HAP-1 (cell line): ENCODE measurements at regions not wholly inside any gene's neighbourhood (a gene's known extent, or its start where the extent isn't known, plus 50 kb on each side); places are given as distances from the start of the nearest gene placed in this dataset.

Source experiments
- DNase-seq, 2 experiments: peaks; one replicate each; pipeline ENCODE4 v3.0.0-alpha.2; 2016 to 2020; ENCODE audit warnings: low spot score in 2 of 2
- H3K27me3 ChIP-seq: fragments of 250-450 bp; sonication (Bioruptor Pico); 2 replicates; pipeline ENCODE4 v1.5.1; 2020; ENCODE audit warnings: low read depth, mild to moderate bottlenecking, moderate library complexity
- H3K36me3 ChIP-seq: fragments of 250-450 bp; sonication (Bioruptor Pico); replicated peaks from 2 replicates; pipeline ENCODE4 v1.5.1; 2020; ENCODE audit warnings: mild to moderate bottlenecking
- H3K4me1 ChIP-seq: fragments of 250-450 bp; sonication (Bioruptor Pico); 2 replicates; pipeline ENCODE4 v1.5.1; 2020; ENCODE audit warnings: mild to moderate bottlenecking
- H3K4me3 ChIP-seq: fragments of 250-450 bp; sonication (Bioruptor Pico); 2 replicates; pipeline ENCODE4 v1.5.1; 2020; ENCODE audit warnings: mild to moderate bottlenecking, moderate library complexity
- H3K9me3 ChIP-seq: fragments of 250-450 bp; sonication (Bioruptor Pico); 2 replicates; pipeline ENCODE4 v1.5.1; 2020; ENCODE audit warnings: mild to moderate bottlenecking, moderate library complexity
- in situ Hi-C: fragments of 300-500 bp; cut with MboI; formaldehyde crosslinking; loops from 3 replicates; pipeline ENCODE4 v1.14.3; 2020; ENCODE audit warnings: low sequenced_read_pairs, inconsistent platforms, mixed read lengths

DNA sequence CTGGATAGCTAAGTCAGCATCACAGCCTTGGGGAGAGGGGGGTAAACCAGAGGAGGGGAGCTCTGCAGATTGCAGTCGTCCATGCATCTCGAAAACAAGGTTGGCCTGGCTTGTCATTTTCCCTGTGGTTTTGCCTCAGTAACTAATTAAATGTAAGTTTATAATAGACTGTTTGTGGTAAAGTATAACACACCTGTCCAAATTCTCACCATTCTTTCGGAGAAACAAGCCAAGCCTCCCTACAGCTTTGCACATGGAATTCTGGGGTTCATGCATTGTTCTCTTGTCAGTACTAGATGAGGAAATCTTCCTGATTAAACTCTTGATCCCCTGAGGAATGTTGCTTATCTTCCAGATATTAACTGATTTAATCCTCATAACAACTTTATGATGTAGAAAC is 1065.2 kb upstream of the FAM98A start:
- Histone ChIP-seq H3K9me3 (no peaks in the 10 kb centered on the region), H3K4me1 (no peaks in the 10 kb centered on the region), H3K27me3 (no peaks in the 10 kb centered on the region), H3K36me3 (no peaks in the 10 kb centered on the region), H3K4me3 (no peak overlapping the region)
- in situ Hi-C loops, result no loop called here
- DNase-seq, result no peak

- H3K4me3 ChIP-seq, result no peak overlapping the region
- no peaks in the 10 kb centered on the region for H3K36me3 ChIP-seq
- H3K9me3 ChIP-seq, result no peaks in the 10 kb centered on the region
- no peak for DNase-seq
- H3K4me1 ChIP-seq, result no peaks in the 10 kb centered on the region
- in situ Hi-C loops, result no loop called here
- H3K27me3 ChIP-seq, result no peaks in the 10 kb centered on the region
Measured at GRCh38 chr2:34663314-34663713, 1064.2 kb upstream of the FAM98A start.

GRCh38 chr2:34660741-34661140 is 1061.6 kb upstream of the FAM98A start:
- H3K9me3 ChIP-seq, result no peaks in the 10 kb centered on the region
- in situ Hi-C loops, result no loop called here
- no peaks in the 10 kb centered on the region for H3K36me3 ChIP-seq
- H3K4me3 ChIP-seq, result no peak overlapping the region
- H3K4me1 ChIP-seq, result no peaks in the 10 kb centered on the region
- H3K27me3 ChIP-seq, result no peaks in the 10 kb centered on the region
- DNase-seq, result no peak

GRCh38 chr2:34656632-34657031 is 1057.5 kb upstream of the FAM98A start:
- Histone ChIP-seq H3K36me3 (no peaks in the 10 kb centered on the region), H3K9me3 (no peaks in the 10 kb centered on the region), H3K4me3 (no peak overlapping the region), H3K27me3 (no peaks in the 10 kb centered on the region), H3K4me1 (no peaks in the 10 kb centered on the region)
- DNase-seq, result no peak
- in situ Hi-C loops, result no loop called here

DNA sequence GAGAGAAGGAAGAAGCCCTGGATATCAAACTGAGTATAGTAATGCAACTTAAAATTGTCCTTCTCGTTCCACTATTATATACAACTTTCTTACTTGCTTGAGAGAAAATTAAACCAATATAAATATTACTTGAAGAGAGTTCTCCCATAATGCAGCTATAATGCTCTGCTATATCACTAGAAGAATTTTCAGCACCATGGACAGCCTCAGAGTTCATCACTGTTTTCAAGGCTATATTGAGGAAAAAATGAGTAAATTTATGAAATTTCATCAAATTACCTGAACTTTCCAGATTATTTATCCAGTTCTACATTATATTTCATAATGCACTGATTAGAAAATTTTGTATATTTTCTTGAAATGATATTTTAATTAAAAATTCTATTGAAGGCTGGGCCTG is 1053.5 kb upstream of the FAM98A start:
- Histone ChIP-seq H3K4me3 (no peak overlapping the region), H3K4me1 (no peaks in the 10 kb centered on the region), H3K36me3 (no peaks in the 10 kb centered on the region), H3K27me3 (no peaks in the 10 kb centered on the region), H3K9me3 (no peaks in the 10 kb centered on the region)
- in situ Hi-C loops, result no loop called here
- no peak for DNase-seq

DNA sequence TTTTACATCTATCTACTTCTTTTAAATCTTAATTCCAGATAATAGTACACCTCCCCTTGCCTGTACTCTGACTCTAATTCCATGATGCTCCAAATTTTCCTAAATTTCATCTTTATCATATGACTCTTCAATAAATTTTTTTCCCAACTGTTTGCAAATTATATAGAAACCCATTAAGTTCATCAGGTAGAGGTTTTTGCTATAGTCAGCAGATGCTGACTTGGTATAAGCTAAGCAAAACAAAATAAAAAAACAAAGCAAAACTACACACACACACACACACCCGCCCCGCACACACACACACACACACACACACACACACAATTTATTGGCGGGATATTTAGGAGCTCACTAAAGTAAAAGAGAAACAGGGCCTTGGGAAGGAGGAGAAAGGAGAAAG is 1047.8 kb upstream of the FAM98A start:
- no peak for DNase-seq
- Histone ChIP-seq H3K9me3 (no peaks in the 10 kb centered on the region), H3K4me3 (no peak overlapping the region), H3K27me3 (no peaks in the 10 kb centered on the region), H3K36me3 (no peaks in the 10 kb centered on the region), H3K4me1 (no peaks in the 10 kb centered on the region)
- in situ Hi-C loops, result no loop called here

- no peak for DNase-seq
- no peaks in the 10 kb centered on the region for H3K27me3 ChIP-seq
- in situ Hi-C loops, result no loop called here
- no peak overlapping the region for H3K4me3 ChIP-seq
- no peaks in the 10 kb centered on the region for H3K9me3 ChIP-seq
- no peaks in the 10 kb centered on the region for H3K36me3 ChIP-seq
- H3K4me1 ChIP-seq, result no peaks in the 10 kb centered on the region
Measured at GRCh38 chr2:34632327-34632726, 1033.2 kb upstream of the FAM98A start.

GRCh38 chr2:34627003-34627402 is 1027.9 kb upstream of the FAM98A start:
- H3K4me1 ChIP-seq, result no peaks in the 10 kb centered on the region
- no peaks in the 10 kb centered on the region for H3K9me3 ChIP-seq
- DNase-seq, result no peak
- H3K36me3 ChIP-seq, result no peaks in the 10 kb centered on the region
- no peaks in the 10 kb centered on the region for H3K27me3 ChIP-seq
- in situ Hi-C loops, result no loop called here
- no peak overlapping the region for H3K4me3 ChIP-seq

DNA sequence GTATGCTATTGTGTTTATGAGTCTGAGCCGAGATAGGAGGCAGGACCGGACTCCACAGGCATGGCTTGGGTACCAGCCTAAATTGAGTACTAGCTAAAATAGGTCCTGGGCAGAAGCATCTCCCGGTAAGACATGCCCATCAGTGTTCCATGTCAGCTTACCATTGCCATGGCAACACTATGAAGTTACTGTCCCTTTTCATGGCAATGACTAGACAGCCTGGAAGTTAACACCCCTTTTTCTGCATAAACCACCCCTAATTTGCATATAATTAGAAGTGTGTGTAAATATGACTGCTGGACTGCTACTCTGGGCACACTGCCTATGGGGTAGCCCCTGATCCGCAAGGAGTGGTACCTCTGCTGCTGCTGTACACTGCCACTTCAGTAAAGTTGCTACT is 1005.1 kb upstream of the FAM98A start:
- Histone ChIP-seq H3K36me3 (no peaks in the 10 kb centered on the region), H3K27me3 (no peaks in the 10 kb centered on the region), H3K4me1 (no peaks in the 10 kb centered on the region), H3K9me3 (no peaks in the 10 kb centered on the region), H3K4me3 (no peak overlapping the region)
- no peak for DNase-seq
- in situ Hi-C loops, result no loop called here

DNA sequence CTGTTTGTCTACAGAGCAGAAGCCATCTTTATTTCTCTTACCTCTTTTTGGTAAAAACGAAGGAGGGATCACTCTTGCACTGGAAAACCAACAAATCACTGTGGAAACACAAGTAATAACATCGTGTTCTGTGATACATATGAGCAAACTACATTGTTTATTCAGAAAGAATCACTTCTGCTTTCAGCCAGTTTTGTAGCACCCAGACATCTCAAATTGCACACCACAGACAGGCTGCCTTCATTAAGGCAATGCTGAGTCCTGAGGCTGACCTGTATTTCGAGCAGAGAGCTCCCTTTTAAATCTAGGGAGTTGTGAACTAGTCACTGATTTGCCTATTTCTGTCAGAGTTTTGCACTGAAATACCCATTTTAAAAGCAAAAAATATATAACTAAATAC is 1003.2 kb upstream of the FAM98A start:
- Histone ChIP-seq H3K36me3 (no peaks in the 10 kb centered on the region), H3K27me3 (no peaks in the 10 kb centered on the region), H3K4me1 (no peaks in the 10 kb centered on the region), H3K9me3 (no peaks in the 10 kb centered on the region), H3K4me3 (no peak overlapping the region)
- in situ Hi-C loops, result no loop called here
- DNase-seq, result no peak

DNA sequence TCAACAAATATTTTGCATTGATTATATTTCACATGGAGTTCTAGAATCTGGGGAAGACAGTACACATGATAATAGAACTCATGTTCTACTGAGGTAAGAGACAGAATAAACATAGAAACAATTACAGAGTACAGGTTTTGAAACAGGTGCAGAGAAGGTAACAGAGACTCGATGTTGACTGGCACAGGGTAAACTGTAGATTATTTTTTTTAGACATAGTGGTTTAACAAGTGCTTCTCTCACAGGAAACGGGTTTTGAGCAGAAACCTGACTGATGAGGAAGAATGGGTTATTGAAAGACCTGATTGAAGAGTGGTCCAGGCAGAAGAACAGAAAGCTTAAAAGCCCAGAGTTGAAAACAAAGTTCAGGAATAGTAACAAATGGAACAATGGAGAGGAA is 1002.5 kb upstream of the FAM98A start:
- Histone ChIP-seq H3K36me3 (no peaks in the 10 kb centered on the region), H3K9me3 (no peaks in the 10 kb centered on the region), H3K4me1 (no peaks in the 10 kb centered on the region), H3K27me3 (no peaks in the 10 kb centered on the region), H3K4me3 (no peak overlapping the region)
- in situ Hi-C loops, result no loop called here
- DNase-seq, result no peak

DNA sequence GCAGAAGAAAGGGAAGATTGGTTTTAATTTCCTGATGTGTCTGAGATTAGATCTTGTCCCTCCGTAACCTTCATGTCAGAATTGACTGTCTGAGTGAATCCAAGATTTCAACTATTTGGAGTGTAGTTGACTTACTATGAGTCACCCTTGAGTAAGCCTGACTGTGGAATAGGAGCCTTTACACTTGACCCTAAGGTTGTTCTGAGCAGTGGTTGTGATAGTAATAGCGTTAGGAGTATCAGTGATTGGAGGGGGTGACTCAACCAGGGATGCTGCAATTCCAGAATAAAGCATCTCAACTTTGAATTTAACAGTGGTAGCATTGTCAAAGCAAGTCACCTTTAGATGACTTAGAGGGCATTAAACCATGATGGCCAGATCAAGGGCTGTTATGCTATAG is 979.5 kb upstream of the FAM98A start:
- no peak for DNase-seq
- H3K9me3 ChIP-seq, result no peaks in the 10 kb centered on the region
- in situ Hi-C loops, result no loop called here
- no peak overlapping the region for H3K4me3 ChIP-seq
- no peaks in the 10 kb centered on the region for H3K4me1 ChIP-seq
- H3K36me3 ChIP-seq, result no peaks in the 10 kb centered on the region
- H3K27me3 ChIP-seq, result no peaks in the 10 kb centered on the region

DNA sequence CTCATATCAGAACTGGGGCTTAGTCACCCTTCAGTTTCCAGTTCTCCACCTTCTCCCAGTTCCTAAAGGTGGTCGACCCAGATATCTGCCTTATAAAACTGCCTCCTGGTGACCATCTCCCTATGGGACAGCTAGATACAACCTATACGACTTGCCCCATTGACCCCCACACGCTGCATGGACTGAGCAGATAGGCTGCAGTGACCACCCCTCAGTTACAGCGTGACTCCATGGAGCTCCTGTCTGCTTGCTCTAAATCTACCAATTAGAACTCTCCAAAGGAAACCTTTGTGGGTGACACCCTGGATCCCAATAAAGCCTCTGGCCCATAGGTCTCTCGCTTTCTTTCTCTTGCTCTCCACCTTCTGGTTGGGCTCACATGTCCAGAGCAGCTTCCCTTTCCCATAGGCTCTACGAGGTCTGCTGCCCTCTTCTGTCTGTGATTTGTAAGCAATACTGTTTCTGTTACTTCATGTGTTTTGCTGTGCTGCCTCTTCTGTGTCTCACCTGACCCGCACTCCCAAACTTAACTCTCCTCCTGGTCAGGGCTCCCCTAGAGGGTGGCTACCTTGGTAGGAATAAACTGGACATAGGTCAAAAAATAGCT is 971.3 kb upstream of the FAM98A start:
- Histone ChIP-seq H3K4me1 (no peaks in the 10 kb centered on the region), H3K4me3 (no peak overlapping the region), H3K9me3 (no peaks in the 10 kb centered on the region), H3K36me3 (no peaks in the 10 kb centered on the region), H3K27me3 (no peaks in the 10 kb centered on the region)
- DNase-seq, result no peak
- in situ Hi-C loops, result no loop called here

DNA sequence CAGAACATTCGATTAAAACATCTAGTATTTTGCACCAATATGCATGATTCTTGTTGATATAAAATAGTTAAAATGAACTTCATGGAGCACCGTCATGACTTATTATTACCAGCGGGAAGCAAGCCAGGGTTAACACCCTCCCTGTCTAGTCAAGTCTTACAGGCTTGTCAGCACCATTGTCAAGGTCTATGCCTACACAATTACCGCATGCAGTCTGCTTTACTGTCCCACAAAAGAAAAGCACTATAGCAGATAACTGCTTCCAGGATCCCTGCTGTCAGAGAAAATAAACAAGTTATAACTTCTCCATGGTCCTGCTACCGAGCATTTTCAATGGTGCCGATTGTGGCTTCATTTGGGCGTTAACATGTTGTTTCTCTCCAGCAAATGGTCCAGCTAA is 968.0 kb upstream of the FAM98A start:
- Histone ChIP-seq H3K36me3 (no peaks in the 10 kb centered on the region), H3K4me1 (no peaks in the 10 kb centered on the region), H3K27me3 (no peaks in the 10 kb centered on the region), H3K9me3 (no peaks in the 10 kb centered on the region; the same call in 1 of the 2 replicates), H3K4me3 (no peak overlapping the region)
- no peak for DNase-seq
- in situ Hi-C loops, result no loop called here

GRCh38 chr2:34552337-34552736 is 953.2 kb upstream of the FAM98A start:
- DNase-seq, result no peak
- no peaks in the 10 kb centered on the region for H3K27me3 ChIP-seq
- H3K4me3 ChIP-seq, result no peak overlapping the region
- H3K4me1 ChIP-seq, result no peaks in the 10 kb centered on the region
- in situ Hi-C loops, result no loop called here
- no peaks in the 10 kb centered on the region for H3K36me3 ChIP-seq
- H3K9me3 ChIP-seq, result no peaks in the 10 kb centered on the region
